HepG2 (cell line): ENCODE measurements at regions not wholly inside any gene's neighbourhood (a gene's known extent, or its start where the extent isn't known, plus 50 kb on each side); places are given as distances from the start of the nearest gene placed in this dataset.

ENCODE experiments used
- ATAC-seq: fragments of 200-7000 bp; cut with Tn5 transposase; 3 replicates; pipeline ENCODE4 v1.9.1; 2020; ENCODE audit warnings: mild to moderate bottlenecking, moderate library complexity
- BruUV-seq: library from RNA; stranded (reverse); fragments of 400-500 nt; replicated peaks from 2 replicates; lab custom pipeline; 2021; lab: Mats Ljungman, UMichigan
- CTCF ChIA-PET: fragments of 300-600 bp; formaldehyde crosslinking; extraction: SDS; loops from one replicate; lab custom pipeline; 2021; ENCODE audit warnings: low total read pairs, inconsistent platforms, low intra/inter-chr PET ratio; lab: Yijun Ruan, JAX
- POLR2A ChIA-PET: fragments of 350-600 bp; sonication (Branson Sonifier 250); formaldehyde crosslinking; loops from one replicate; lab custom pipeline; 2020; ENCODE audit warnings: antibody characterized with exemption, inconsistent platforms; lab: Yijun Ruan, JAX
- DNase-seq: peaks from one replicate; pipeline ENCODE4 v3.0.0-alpha.2; 2015; ENCODE audit warnings: low spot score
- FAIRE-seq: peaks from 3 replicates; lab custom pipeline; 2011; peaks lifted over from hg19 to GRCh38; lab: Jason Lieb, UNC
- H2AFZ ChIP-seq: one replicate; pipeline ENCODE4 v1.6.1; 2011; ENCODE audit warnings: low read length, inconsistent platforms
- H3K27ac ChIP-seq: fragments of 300-600 bp; 3 replicates; pipeline ENCODE4 v1.8.0; 2011; ENCODE audit warnings: mixed run types, mild to moderate bottlenecking, mixed read lengths, low read length, inconsistent platforms; ENCODE audit not compliant: insufficient read depth; ENCODE audit errors: extremely low read length
- H3K27me3 ChIP-seq, 2 experiments: fragments of 200-600 bp in 1 of 2; 2 replicates in 1 of 2; 3 replicates in 1 of 2; pipeline versions ENCODE4 v1.6.0 to v1.8.0; 2011; ENCODE audit warnings: low read length in 2 of 2, mild to moderate bottlenecking in 2 of 2, moderate library complexity in 2 of 2, inconsistent platforms in 1 of 2; ENCODE audit not compliant: insufficient read depth in 2 of 2, control insufficient read depth in 1 of 2
- H3K36me3 ChIP-seq, 2 experiments: fragments of 200-600 bp in 1 of 2; replicated peaks in 1 of 2; 2 replicates in 1 of 2; 3 replicates in 1 of 2; pipeline versions ENCODE4 v1.5.1 to v1.8.0; 2011; ENCODE audit warnings: low read length in 2 of 2, inconsistent platforms in 1 of 2; ENCODE audit not compliant: insufficient read depth in 2 of 2, control insufficient read depth in 1 of 2
- H3K4me1 ChIP-seq: 2 replicates; pipeline ENCODE4 v1.5.1; 2012; ENCODE audit warnings: low read length, inconsistent platforms; ENCODE audit not compliant: insufficient read depth
- H3K4me2 ChIP-seq: 2 replicates; pipeline ENCODE4 v1.6.0; 2011; ENCODE audit warnings: low read depth, low read length, inconsistent platforms
- H3K4me3 ChIP-seq, 3 experiments: fragments of 200-600 bp in 1 of 3; sonication (generic), shearing (Covaris generic) in 1 of 3; replicated peaks in 1 of 3; 2 replicates each; pipeline ENCODE4 v1.5.1; 2011 to 2016; ENCODE audit warnings: low read length in 3 of 3, inconsistent platforms in 2 of 3, low read depth in 2 of 3, mild to moderate bottlenecking in 2 of 3, control low read depth in 1 of 3, mixed read lengths in 1 of 3; ENCODE audit not compliant: insufficient read depth in 1 of 3
- H3K79me2 ChIP-seq: one replicate; pipeline ENCODE4 v1.6.1; 2011; ENCODE audit warnings: low read length, inconsistent platforms; ENCODE audit not compliant: insufficient read depth
- H3K9ac ChIP-seq: 2 replicates; pipeline ENCODE4 v1.6.0; 2011; ENCODE audit warnings: mild to moderate bottlenecking, low read depth, low read length, inconsistent platforms; ENCODE audit not compliant: insufficient read depth
- H3K9me3 ChIP-seq: 2 replicates; pipeline ENCODE4 v1.5.1; 2012; ENCODE audit warnings: mild to moderate bottlenecking, low read length
- H4K20me1 ChIP-seq: 2 replicates; pipeline ENCODE4 v1.6.0; 2011; ENCODE audit warnings: inconsistent platforms, mild to moderate bottlenecking, low read length, moderate library complexity; ENCODE audit not compliant: insufficient read depth
- CENPBD1 ChIP-seq: sonication (generic); formaldehyde crosslinking; IDR thresholded peaks from 2 replicates; pipeline ENCODE4 v1.8.0; 2022; ENCODE audit warnings: missing genetic modification reagents, low read depth, mild to moderate bottlenecking, borderline replicate concordance
- CHCHD3 ChIP-seq: sonication (generic); formaldehyde crosslinking; IDR thresholded peaks from 2 replicates; pipeline ENCODE4 v1.8.0; 2022; ENCODE audit warnings: mild to moderate bottlenecking, missing genetic modification reagents, moderate library complexity
- DMTF1 ChIP-seq: sonication (generic); formaldehyde crosslinking; IDR thresholded peaks from 2 replicates; pipeline ENCODE4 v1.4.0; 2020; ENCODE audit warnings: mild to moderate bottlenecking, missing genetic modification reagents
- FOXC1 ChIP-seq: sonication (generic); formaldehyde crosslinking; IDR thresholded peaks from 2 replicates; pipeline ENCODE4 v1.8.0; 2022; ENCODE audit warnings: mild to moderate bottlenecking, missing genetic modification reagents, borderline replicate concordance
- MATR3 ChIP-seq: sonication (generic); formaldehyde crosslinking; IDR thresholded peaks from 2 replicates; pipeline ENCODE4 v1.4.0; 2020; ENCODE audit warnings: missing genetic modification reagents
- TAF15 ChIP-seq: fragments of 200-400 bp; formaldehyde crosslinking; IDR thresholded peaks from one replicate; pipeline ENCODE4 v1.6.1; 2018; ENCODE audit warnings: mild to moderate bottlenecking, low read depth, low read length; ENCODE audit not compliant: poor library complexity, severe bottlenecking
- ZNF615 ChIP-seq: sonication (generic); formaldehyde crosslinking; IDR thresholded peaks from 2 replicates; pipeline ENCODE4 v1.5.0; 2020; ENCODE audit warnings: mild to moderate bottlenecking, missing genetic modification reagents, borderline replicate concordance
- WGBS: methylation state at CpG from one replicate; pipeline ENCODE4 v1.1.6; 2017; ENCODE audit warnings: low lambda C conversion rate; 5-methylcytosine and 5-hydroxymethylcytosine counted together
- in situ Hi-C: cut with HindIII; loops from 2 replicates; pipeline ENCODE4 v1.10.0; 2017; ENCODE audit warnings: low pct_unique_long_range_greater_than_20kb; ENCODE audit not compliant: extremely low pct_ligation_motif_present
- intact Hi-C: fragments of 100-400 bp; cut with micrococcal nuclease; formaldehyde crosslinking; loops from one replicate; pipeline ENCODE4 v1.10.0; 2022; ENCODE audit not compliant: unreplicated experiment

- peaks cover 1 to 2% of the 10 kb centered on the region in 2 experiments; a peak in 1 of 5 replicates for H3K27me3 ChIP-seq
- no peak overlapping the region for H2AFZ ChIP-seq
- 46% methylated on average over 5 of the region's 5 CpGs for WGBS
- CTCF ChIA-PET, result no interaction called here
- H3K4me1 ChIP-seq, result no peaks in the 10 kb centered on the region
- no peak overlapping the region for H3K9ac ChIP-seq
- BruUV-seq, result no TSS peak
- intact Hi-C loops (no loop called here), in situ Hi-C loops (no loop called here)
- FAIRE-seq (no peak), ATAC-seq (no peak), DNase-seq (no peak)
- H3K4me3 ChIP-seq, result no peak overlapping the region
- H4K20me1 ChIP-seq, result no peaks in the 10 kb centered on the region
- POLR2A ChIA-PET, result no interaction called here
- TF ChIP-seq DMTF1 (CRISPR knock-in tag) (no peak), TAF15 (no peak), FOXC1 (CRISPR knock-in tag) (no peak), CHCHD3 (CRISPR knock-in tag) (no peak), MATR3 (no peak), ZNF615 (CRISPR knock-in tag) (no peak), CENPBD1 (no peak)
- H3K79me2 ChIP-seq, result no peaks in the 10 kb centered on the region
- H3K4me2 ChIP-seq, result no peak overlapping the region
- no peaks in the 10 kb centered on the region for H3K9me3 ChIP-seq
- no peaks in the 10 kb centered on the region for H3K36me3 ChIP-seq
- no peak overlapping the region for H3K27ac ChIP-seq
These were observed 268.9 kb upstream of the SMIM21 start for GRCh38 chr18:75696391-75696790.
